Vagina (tissue), 2 donors: ENCODE measurements at regions not wholly inside any gene's neighbourhood (a gene's known extent, or its start where the extent isn't known, plus 50 kb on each side); places are given as distances from the start of the nearest gene placed in this dataset.

ENCODE experiments used
- POLR2A ChIP-seq, 2 donors: fragments of 450-650 bp; IDR thresholded peaks; one replicate each; pipeline ENCODE4 v1.6.1; 2017; ENCODE audit warnings: antibody characterized with exemption in 2 of 2, mild to moderate bottlenecking in 2 of 2, moderate library complexity in 2 of 2
- TF ChIP-seq, protein P1 (sequence below), 3 experiments: fragments of 450-650 bp in 2 of 3; fragments of 200-600 bp in 1 of 3; sonication (generic) in 1 of 3; IDR thresholded peaks; one replicate each; pipeline ENCODE4 v1.5.1; 2017 to 2019; ENCODE audit warnings: antibody characterized with exemption in 3 of 3, mild to moderate bottlenecking in 2 of 3, moderate library complexity in 2 of 3

GRCh38 chr5:173801006-173801405, 87.1 kb upstream of the CPEB4 start:
- TF ChIP-seq POLR2A (IDR thresholded peaks at IDR 0.05): no peak
- TF ChIP-seq, protein P1, sequence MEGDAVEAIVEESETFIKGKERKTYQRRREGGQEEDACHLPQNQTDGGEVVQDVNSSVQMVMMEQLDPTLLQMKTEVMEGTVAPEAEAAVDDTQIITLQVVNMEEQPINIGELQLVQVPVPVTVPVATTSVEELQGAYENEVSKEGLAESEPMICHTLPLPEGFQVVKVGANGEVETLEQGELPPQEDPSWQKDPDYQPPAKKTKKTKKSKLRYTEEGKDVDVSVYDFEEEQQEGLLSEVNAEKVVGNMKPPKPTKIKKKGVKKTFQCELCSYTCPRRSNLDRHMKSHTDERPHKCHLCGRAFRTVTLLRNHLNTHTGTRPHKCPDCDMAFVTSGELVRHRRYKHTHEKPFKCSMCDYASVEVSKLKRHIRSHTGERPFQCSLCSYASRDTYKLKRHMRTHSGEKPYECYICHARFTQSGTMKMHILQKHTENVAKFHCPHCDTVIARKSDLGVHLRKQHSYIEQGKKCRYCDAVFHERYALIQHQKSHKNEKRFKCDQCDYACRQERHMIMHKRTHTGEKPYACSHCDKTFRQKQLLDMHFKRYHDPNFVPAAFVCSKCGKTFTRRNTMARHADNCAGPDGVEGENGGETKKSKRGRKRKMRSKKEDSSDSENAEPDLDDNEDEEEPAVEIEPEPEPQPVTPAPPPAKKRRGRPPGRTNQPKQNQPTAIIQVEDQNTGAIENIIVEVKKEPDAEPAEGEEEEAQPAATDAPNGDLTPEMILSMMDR (IDR thresholded peaks at IDR 0.05): no peak
